Caki2 (cell line): ENCODE measurements at regions not wholly inside any gene's neighbourhood (a gene's known extent, or its start where the extent isn't known, plus 50 kb on each side); places are given as distances from the start of the nearest gene placed in this dataset.
"Not testable (repeated sequence)": the region's sequence is repeated elsewhere in the genome, so short reads cannot be mapped to it uniquely, and the experiment has no call there.

Source experiments
- DNase-seq: peaks from one replicate; pipeline ENCODE4 v3.0.0-alpha.2; 2015; ENCODE audit warnings: low read depth
- in situ Hi-C: cut with HindIII; loops from 2 replicates; pipeline ENCODE4 v1.10.0; 2016; ENCODE audit warnings: low sequenced_read_pairs, low pct_unique_long_range_greater_than_20kb, mixed read lengths

- in situ Hi-C loops, result no loop called here
- no peak for DNase-seq
Measured at GRCh38 chr13:43946281-43946680, 66.6 kb downstream of the LACC1 start.

GRCh38 chr13:43947897-43948458 is 68.3 kb downstream of the LACC1 start:
- DNase-seq, result no peak
- in situ Hi-C loops, result no loop called here

GRCh38 chr13:43953370-43953769 is 73.7 kb downstream of the LACC1 start:
- DNase-seq, result no peak
- in situ Hi-C loops, result no loop called here

GRCh38 chr13:43956975-43957374 is 77.3 kb downstream of the LACC1 start:
- DNase-seq, in situ Hi-C loops: not testable (repeated sequence)

GRCh38 chr13:43959291-43959690 is 79.6 kb downstream of the LACC1 start:
- no peak for DNase-seq
- in situ Hi-C loops, result no loop called here

DNA sequence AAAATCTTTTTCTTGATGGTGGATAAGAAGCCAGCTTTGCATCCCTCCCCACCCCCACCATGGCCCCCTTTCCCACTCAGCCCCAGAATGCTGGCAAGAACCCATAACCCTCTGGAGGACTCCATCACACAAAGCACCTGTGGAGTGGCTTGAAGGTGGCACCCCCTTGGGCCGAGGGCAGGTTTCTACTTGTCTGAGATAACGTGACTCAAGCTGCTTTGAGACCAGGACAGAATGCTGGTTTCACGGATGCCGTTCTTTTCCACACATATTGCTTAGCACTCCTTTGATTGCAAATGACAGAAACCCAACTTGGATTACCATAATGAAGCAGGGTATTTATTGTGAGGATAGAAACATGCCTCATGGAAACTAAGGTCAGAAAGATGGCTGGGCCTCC is 82.2 kb downstream of the LACC1 start:
- in situ Hi-C loops, result no loop called here
- no peak for DNase-seq

DNA sequence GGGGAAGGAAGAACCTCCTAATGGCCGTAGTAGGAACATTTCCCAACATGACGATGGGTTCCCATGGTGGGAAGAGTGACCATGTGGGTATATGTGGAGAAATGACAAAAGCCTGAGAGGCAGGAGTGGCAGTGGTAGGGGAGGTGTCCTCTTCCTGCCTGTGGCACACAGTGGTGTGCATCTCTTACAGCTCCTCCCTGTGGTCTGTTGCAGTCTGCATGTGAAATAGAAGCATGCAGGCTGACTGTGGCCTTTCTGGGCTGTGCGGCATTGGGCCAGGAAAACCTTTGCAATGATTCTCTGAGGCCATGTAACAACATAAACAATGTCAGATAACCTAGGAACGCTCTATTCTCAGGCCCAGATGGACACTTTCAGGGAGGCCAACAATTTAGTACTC is 84.0 kb downstream of the LACC1 start:
- no peak for DNase-seq
- in situ Hi-C loops, result no loop called here

- DNase-seq, result no peak
- in situ Hi-C loops, result no loop called here
Measured at GRCh38 chr13:43964698-43965458, 85.2 kb downstream of the LACC1 start.

DNA sequence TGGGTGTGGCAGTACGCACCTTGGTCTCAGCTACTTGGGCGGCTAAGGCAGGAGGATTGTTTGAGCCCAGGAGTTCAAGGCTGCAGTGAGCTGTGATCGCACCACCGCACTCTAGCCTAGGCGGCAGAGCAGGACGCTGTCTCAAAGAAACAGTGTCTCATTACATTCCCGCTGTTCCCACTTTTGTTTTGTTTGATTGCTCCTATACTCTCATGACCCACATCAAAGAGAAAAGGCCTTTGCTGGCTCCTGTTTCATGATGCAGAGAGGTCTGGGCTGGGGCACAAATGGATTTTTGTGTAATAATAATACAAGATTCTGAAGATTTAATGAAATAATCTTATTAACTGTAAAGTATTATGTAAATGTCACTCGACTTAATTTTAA is 85.7 kb downstream of the LACC1 start:
- no peak for DNase-seq
- in situ Hi-C loops, result no loop called here

DNA sequence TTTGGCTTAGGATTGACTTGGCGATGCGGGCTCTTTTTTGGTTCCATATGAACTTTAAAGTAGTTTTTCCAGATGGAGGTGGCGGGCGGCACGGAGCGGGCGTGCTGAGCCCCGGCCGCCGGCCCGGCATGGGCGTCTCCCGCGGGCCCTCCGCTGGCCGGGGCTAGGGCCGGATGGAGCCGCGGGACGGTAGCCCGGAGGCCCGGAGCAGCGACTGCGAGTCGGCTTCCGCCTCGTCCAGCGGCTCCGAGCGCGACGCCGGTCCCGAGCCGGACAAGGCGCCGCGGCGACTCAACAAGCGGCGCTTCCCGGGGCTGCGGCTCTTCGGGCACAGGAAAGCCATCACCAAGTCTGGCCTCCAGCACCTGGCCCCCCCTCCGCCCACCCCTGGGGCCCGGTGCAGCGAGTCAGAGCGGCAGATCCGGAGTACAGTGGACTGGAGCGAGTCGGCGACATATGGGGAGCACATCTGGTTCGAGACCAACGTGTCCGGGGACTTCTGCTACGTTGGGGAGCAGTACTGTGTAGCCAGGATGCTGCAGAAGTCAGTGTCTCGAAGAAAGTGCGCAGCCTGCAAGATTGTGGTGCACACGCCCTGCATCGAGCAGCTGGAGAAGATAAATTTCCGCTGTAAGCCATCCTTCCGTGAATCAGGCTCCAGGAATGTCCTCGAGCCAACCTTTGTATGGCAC is 88.7 kb downstream of the LACC1 start:
- DNase-seq, in situ Hi-C loops: not testable (repeated sequence)

DNA sequence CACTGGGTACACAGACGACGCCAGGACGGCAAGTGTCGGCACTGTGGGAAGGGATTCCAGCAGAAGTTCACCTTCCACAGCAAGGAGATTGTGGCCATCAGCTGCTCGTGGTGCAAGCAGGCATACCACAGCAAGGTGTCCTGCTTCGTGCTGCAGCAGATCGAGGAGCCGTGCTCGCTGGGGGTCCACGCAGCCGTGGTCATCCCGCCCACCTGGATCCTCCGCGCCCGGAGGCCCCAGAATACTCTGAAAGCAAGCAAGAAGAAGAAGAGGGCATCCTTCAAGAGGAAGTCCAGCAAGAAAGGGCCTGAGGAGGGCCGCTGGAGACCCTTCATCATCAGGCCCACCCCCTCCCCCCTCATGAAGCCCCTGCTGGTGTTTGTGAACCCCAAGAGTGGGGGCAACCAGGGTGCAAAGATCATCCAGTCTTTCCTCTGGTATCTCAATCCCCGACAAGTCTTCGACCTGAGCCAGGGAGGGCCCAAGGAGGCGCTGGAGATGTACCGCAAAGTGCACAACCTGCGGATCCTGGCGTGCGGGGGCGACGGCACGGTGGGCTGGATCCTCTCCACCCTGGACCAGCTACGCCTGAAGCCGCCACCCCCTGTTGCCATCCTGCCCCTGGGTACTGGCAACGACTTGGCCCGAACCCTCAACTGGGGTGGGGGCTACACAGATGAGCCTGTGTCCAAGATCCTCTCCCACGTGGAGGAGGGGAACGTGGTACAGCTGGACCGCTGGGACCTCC is 89.4 kb downstream of the LACC1 start:
- DNase-seq, in situ Hi-C loops: not testable (repeated sequence)

DNA sequence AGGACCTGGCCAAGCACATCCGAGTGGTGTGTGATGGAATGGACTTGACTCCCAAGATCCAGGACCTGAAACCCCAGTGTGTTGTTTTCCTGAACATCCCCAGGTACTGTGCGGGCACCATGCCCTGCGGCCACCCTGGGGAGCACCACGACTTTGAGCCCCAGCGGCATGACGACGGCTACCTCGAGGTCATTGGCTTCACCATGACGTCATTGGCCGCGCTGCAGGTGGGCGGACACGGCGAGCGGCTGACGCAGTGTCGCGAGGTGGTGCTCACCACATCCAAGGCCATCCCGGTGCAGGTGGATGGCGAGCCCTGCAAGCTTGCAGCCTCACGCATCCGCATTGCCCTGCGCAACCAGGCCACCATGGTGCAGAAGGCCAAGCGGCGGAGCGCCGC is 90.2 kb downstream of the LACC1 start:
- DNase-seq, in situ Hi-C loops: not testable (repeated sequence)

GRCh38 chr13:43970520-43971242 is 91.0 kb downstream of the LACC1 start:
- DNase-seq, in situ Hi-C loops: not testable (repeated sequence)

DNA sequence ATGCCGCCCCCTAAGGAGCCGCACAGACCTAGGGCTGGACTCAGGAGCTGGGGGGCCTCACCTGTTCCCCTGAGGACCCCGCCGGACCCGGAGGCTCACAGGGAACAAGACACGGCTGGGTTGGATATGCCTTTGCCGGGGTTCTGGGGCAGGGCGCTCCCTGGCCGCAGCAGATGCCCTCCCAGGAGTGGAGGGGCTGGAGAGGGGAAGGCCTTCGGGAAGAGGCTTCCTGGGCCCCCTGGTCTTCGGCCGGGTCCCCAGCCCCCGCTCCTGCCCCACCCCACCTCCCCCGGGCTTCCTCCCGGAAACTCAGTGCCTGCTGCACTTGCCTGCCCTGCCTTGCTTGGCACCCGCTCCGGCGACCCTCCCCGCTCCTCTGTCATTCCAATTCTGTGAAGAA is 91.6 kb downstream of the LACC1 start:
- DNase-seq, in situ Hi-C loops: not testable (repeated sequence)

GRCh38 chr13:43977911-43978310 is 98.2 kb downstream of the LACC1 start:
- in situ Hi-C loops, result no loop called here

DNA sequence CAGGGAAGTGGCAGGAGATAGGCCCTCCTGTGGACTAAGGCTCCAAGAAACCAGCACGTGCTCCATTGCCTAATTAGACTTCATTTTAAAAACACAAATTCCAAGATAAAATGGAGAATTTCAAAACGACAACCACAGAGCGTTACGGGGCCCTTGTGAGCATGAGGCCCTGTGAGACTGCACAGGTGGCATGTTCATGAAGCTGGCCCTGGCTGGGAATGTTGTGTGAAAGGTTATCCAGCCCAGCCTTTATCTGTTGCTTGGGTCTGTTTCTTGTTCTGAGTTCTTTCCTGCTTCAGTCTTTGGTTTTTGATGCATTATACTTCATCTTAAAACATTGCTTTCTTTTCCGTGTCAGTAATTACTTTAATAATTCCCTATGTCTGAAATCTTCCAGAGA is 99.0 kb downstream of the LACC1 start:
- in situ Hi-C loops, result no loop called here
- DNase-seq, result no peak

More at GRCh38 chr13:43977911-43978310, 98.2 kb downstream of the LACC1 start:
- DNase-seq, result no peak

GRCh38 chr13:43979492-43979891 is 99.8 kb downstream of the LACC1 start:
- in situ Hi-C loops, result no loop called here
- DNase-seq, result no peak

DNA sequence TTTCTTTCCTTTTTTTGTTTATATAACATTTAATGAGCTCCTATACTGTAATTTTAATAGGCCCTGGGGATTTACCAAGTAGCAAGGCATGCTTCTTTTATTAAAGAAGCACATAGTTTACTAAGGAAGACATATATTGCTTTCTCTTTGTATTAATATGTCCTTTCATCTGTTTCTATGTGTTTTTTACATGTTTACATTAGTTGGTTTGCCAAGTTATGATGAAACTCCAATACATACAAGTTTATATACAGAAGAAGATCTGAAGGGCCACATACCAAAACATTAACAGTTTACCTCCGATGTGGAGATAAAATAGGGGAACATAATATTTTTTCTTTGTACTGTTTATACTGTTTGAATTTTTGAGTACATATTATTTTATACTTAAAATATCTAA is 100.9 kb downstream of the LACC1 start:
- no peak for DNase-seq
- in situ Hi-C loops, result no loop called here
